ENCODE measurements at regions not wholly inside any gene's neighbourhood (a gene's known extent, or its start where the extent isn't known, plus 50 kb on each side); places are given as distances from the start of the nearest gene placed in this dataset.

- no peak for TF ChIP-seq POLR2A (IDR thresholded peaks at IDR 0.05; ENCODE audit: low read length)
- no peak for TF ChIP-seq GATA1 (IDR thresholded peaks at IDR 0.05; ENCODE audit: low read depth, low read length)
These were observed 264.8 kb upstream of the TENM4 start for GRCh38 chr11:79705648-79706047.
